Stimulated activated CD8-positive, alpha-beta memory T cell treated with anti-CD3 and anti-CD28 coated beads, Interleukin-15, amount 100 ng/mL, for 4 hours (primary cell): ENCODE measurements at regions not wholly inside any gene's neighbourhood (a gene's known extent, or its start where the extent isn't known, plus 50 kb on each side); places are given as distances from the start of the nearest gene placed in this dataset.
A peak's percentile ranks its signal among the peaks of the same experiment; 100 is the strongest.

Experiments
- DNase-seq, 2 donors: peaks; one replicate each; pipeline ENCODE4 v3.0.0-alpha.2; 2020; ENCODE audit warnings: low read depth in 2 of 2

DNA sequence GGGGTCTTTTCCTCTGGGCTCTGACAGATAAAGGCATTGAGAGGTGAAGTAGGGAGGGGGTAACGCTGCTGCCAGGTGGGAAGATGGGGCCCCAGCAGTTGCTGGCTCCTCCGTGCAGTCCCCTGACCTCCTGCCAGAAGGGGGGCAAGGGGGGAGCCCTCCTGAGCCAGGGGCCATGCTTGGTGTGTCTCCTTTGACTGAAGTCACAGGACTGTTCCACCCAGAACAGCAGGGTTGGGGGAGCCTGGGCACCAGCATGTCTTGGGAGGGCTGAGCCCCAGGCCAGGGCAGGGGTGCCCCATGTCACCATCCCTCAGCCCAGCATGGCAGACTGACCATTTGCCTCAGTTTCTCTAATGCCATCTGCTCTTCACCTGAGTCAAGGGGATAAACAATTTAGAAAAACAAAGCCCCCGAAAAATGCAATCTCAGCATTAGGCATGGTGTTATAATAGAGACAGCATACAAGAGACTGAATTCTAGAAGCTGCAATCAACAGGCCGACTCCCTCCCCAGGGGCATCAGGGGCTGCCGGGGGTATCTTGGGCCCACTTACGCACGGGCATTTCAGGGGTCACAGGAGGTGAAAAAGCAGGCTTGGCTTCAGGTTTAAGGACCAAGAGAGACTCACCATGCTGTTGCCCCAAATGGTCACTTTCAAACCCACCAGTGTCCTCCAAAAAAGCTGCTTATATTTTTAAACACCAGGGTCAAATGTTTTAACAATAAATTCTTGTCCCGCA, 108.6 kb upstream of the GPR26 start:
- no peak for DNase-seq

DNA sequence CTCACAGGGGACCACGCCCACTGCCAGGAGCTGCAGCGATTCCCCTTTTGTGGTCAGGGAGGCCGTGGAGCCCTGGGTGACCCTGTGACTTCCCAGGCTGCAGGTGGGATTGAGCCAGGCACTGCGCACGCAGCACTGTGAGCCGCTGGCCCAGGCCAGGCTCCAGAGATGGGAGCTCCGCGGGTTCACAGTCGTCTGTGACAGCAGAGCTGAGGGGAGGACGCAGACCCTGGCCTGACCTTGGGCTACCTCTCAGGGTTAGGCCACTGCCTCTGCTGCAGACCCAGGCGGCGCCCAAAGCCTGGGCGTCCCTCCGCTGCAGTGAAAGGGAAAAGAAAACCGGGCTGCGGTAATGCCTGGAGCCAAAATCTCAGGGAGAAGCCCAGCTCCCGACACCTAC, 107.5 kb upstream of the GPR26 start:
- no peak for DNase-seq

DNA sequence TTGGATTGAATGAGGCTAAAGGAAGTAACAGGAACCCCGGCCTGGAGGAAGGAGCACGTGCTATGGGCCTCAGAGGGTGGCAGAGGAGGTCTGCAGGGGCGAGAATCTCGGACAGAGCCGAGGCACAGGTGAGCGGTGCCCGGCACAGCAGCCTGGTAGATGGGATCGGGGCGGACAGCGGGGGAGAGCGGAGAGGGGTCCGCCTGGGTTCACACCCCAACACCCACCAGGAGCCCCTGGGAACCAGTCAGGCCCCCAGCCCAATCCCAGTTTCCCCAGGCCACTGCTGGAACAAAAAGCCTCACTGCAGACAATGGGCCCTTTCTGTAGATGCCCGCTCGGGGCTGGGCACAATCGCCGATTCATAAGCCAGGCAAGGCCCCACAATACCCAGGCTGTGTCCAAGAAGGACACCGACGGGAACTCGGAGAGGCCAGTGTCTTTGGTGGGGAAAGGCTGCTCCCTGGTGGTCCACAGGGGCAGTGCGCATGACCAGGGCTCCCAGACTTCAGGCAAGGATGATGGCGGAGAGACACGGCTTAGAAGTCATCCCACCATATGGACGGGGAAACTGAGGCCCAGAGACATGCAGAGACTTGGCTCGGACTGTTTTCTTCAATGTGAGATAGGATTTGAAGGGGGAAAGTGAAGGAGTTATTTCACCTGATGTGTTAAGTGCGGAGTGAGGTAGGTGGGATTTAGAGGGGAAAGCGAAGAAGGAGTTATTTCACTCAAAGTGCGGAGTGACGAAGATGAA, 106.9 kb upstream of the GPR26 start:
- DNase-seq = peak; percentile 9 to 19

DNA sequence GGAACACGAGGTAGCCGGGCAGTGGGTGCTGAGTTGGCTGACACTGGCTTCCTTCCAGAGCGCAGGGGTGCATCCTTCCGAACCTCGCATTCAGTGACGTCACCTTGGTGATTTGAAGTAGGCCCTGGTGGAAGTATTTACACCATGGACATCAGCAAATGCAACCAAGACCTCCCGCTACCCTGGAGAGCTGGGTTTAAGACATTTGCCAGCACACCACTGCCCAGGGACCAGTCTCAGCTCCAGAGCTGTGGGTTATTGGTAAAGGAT, 106.4 kb upstream of the GPR26 start:
- DNase-seq = no peak

DNA sequence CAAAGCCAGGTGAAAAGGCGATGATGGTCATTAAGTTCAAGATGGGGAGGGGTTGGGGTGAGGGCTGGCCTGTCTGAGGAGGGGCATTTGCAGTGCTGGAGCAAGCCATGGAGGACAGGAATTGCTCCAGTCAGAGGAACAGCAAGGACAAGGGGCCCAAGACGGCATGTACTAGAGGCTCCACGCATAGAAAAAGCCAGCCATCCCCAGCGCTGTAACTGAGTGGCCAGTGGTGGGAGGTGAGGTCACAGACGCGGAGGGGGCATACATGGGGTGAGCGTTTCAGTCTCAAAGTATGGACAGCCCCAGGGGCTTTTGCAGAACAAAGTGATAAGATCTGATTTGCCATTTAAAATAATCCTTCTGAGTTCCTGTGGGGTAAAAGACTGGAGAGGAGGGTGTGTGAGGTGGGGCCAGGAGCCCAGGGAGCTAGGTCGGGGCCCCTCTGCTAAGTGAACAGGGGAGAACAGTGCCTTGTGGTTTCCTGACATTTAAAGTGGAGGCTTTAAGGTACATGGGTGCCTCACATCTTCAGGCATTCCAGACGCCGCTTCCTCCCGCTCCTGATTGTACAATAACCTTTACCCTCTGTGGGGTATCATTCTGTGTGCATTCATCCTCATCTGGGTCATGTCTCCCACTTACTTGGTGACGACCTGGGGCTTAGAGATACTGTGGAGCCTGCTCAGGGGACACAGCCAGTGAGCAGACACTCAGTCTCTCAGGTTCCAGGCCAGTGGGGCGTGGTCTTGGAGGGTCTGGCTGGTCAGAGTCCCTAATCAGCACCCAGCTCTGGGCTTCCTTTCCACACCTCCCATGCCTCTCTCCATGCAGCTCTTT, 105.6 kb upstream of the GPR26 start:
- DNase-seq = no peak

DNA sequence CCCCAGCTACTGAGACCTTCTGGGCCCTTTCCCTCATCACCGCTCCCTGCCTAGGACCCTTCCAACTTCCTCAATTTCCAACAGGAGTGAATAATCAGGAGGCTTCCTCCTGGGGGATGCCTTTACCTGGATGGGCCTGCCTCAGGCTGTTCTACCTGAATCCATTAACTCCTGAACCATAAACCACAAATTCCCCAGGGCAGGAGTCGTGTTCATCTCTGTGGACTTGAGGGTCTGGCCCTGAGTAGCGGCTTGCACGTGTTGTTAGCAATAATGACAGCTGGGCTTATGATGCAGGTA, 105.1 kb upstream of the GPR26 start:
- no peak for DNase-seq

DNA sequence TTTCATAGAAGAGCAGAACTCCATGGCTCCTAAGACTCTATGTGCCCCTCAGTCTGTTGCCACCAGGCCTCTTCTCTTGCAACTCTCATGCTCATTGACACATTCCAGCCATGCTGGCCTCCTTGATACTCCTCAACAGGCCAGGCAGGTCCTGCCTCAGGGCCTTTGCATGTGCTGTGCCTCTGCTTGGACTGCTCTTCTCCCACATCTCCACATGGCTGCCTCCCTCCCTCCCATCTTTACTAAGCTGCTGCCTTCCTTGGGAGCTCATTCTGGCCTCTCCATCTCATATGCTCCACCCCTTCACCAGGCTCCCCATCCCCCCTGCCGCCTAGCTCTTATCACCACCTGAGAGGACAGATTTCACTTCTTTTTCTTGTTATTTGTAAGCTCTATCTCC, 103.8 kb upstream of the GPR26 start:
- no peak for DNase-seq

DNA sequence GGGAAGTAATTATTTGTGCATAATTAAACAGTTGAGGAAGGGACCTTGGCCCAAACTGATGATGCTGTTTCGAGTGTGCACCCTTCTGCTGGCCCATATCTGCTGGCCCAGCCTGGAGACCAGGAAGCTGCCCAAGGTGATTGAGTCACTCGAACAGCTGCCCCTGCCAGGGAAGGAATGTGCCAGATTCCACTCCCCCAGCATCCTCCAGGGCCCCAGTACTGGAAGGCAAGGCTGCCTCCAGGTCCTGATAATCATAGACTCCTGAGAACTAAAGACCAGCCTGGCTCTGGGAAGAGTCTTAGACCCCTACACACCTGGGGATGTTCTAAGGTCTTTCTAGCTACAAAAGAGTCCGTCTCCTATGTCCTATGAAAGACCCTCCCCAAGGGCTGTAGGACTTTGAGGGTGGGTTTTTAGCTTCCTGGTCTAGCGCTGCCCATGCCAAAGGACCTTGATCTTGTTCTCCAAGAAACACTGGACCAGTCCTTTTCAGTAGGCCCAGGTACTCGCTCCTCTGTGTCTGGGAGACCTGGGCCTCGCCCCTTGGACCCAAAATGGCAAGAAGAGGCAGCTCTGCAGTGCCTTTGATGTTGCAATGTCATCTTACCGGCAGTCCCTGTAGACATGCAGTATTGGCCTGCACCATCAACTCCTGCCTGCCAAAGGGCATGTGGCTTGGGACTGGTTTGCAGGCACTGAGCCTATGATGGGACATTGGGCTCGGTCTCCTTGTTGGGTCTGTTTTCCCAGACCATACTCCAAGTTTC, 103.2 kb upstream of the GPR26 start:
- no peak for DNase-seq

DNA sequence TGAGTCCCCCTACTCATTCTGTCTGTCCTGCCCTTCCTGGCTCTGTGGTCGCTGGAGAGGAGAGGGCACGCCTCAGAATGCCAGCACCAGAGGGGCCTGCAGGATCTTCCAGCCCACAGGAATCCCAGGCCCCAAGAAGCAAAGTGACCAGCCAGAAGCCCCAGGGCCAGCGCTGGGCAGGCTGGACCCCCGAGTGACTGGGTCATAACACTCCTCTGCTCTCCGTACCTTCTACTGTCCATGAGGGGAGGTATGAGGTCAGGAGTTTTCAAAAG, 102.6 kb upstream of the GPR26 start:
- DNase-seq = no peak

DNA sequence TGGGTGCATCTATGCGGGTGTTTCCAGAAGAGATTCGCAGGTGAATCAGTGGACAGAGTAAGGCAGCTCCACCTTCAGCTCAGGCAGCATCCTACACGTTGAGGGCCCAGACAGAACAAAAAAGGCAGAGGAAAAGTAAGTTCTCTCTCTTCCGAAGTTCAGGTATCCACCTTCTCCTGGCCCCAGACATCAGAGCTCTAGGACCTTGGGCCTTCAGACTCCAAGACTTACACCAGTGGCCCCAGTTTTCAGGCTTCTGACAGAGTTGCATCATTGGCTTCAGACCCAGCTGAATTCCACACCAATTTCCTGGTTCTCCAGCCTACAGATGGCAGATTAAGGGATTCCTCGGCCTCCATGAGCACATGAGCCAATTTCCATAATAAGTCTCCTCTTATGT, 102.2 kb upstream of the GPR26 start:
- DNase-seq = no peak

DNA sequence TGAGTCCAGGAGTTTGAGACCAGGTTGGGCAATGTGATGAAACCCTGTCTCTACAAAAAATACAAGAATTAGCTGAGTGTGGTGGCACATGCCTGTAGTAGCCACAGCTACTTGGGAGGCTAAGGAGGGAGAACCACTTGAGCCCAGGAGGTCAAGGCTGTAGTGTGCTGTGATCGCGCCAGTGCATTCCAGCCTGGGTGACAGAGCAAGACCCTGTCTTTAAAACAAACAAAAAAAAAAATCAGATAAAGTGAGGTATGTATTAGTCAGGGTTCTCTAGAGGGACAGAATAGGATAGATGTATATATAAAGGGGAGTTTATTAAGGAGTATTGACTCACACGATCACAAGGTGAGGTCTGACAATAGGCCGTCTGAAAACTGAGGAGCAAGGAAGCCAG, 101.5 kb upstream of the GPR26 start:
- DNase-seq = no peak

DNA sequence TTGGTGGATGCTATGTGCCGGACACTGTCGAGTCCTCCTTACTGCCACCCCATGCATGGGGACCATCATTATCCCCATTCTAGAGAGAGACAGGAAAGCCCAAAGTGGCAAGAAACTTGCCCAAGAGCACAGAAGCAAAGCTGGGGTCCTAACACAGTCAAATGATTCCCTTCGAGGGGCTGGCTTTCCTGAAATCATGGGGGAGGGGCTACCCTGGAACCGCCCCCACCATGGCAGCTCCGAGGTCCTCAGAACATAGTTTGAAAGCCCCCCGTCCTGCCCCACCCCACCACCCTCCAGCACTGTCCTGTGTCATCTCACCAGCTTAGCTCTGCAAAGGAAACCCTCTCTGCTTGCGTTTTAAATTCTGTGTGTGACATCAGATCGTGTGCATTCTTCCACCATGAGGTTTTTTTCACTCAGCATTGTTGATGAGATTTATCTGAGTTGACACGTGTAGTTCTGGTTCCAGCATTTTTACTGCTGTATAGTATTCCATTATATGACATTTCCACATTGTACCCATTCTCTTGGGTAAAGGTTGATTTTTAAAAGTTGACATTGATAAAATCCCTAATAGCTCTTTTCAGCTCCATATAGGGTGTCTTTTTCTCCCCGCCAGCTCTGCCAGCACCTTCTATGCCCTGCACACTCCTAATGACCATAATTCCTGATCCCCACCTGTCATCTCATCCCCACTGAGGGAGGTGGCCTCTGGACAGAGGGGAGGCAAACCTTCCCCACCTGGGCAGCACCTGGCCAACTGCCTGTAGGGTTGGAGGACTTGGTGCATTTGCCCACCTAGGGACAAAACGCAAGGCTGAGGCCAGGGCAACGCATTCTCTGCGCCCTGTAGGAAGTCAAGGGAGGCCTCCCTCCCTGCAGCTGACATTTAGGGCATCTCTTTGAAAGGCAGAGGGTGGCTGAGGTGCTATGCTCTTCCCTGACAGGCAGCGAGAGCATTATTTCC, 100.2 kb upstream of the GPR26 start:
- no peak for DNase-seq

DNA sequence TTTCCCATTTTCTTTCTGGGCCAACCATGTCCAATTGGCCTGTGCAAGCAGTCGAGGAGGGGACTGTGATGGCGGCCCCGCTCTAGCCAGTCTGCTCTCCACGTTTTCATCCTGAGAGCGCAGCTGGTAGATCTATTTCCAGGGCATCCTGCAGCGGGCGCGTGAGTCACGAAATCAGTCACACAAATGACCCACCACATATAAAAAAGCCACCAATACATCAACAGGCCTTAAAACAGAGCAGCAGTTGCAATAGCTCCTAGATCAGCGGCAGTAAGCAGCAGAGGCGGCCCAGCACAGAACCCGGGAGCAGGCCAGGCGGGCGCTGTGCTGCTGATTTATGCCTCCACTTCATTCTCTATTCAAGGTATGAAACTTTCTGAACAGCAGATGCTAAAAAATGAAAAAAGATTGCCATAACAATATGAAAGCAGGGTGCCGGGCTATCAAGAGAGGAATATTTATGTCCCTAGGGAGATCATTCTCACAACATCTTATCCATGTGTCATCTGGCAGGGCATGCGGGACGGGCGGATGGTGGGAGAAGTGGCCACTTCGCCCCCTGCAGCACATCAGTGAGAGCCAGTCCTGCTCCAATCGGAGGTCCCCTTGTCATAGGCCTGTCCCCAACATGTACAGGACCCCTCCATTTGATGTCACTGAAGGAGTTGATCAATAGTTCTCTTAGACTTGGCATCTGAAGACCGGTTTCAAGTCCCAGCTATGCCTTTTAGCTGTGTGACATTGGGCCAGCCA, 98.0 kb upstream of the GPR26 start:
- no peak for DNase-seq

DNA sequence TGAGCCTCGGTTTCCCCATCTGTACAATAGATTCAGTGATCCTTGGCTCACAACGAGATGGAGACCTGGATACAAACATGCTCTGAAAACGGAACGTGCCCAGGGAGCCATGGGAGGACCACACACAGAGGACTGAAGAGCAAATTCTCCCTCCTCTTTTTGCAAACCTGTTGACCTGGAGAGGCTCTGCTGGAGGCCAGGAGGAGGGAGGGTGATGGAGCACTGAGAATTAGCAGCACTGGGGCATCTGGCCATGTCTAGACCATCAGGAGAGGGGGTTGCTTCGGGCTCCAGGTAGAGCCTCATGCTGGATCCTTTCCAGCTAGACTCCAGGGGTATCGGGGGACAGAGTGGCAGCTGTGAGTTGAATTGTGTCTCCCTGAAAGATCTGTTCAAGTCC, 97.4 kb upstream of the GPR26 start:
- DNase-seq = no peak

DNA sequence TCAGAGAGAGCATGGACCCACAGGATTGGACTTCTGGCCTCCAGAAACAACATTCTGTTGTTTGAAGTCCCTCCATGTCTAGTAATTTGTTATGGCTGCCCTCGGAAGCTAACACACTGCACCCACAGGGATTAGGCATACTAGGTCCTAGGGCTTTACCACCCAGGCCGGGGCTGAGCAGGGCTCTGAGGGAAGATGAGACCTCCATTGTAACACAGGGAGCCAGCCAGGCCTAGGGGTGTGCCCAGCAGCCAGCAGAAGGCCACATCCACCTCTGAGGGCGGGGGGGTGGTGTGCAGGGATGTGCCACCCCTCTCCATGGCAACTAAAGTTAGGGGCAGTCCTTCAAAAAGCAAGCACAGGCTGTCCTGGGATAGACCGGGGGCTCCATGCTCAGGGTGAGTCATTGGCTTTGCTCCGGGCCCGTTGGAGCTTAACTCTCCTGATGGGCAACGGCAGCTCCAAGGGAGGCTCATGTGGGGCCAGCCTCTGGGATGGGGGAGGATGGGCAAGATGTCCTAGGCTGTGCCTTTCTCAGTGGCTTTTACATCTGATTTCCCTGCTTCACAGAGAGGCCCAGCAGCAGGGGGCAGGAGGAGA, 96.6 kb upstream of the GPR26 start:
- DNase-seq = no peak

DNA sequence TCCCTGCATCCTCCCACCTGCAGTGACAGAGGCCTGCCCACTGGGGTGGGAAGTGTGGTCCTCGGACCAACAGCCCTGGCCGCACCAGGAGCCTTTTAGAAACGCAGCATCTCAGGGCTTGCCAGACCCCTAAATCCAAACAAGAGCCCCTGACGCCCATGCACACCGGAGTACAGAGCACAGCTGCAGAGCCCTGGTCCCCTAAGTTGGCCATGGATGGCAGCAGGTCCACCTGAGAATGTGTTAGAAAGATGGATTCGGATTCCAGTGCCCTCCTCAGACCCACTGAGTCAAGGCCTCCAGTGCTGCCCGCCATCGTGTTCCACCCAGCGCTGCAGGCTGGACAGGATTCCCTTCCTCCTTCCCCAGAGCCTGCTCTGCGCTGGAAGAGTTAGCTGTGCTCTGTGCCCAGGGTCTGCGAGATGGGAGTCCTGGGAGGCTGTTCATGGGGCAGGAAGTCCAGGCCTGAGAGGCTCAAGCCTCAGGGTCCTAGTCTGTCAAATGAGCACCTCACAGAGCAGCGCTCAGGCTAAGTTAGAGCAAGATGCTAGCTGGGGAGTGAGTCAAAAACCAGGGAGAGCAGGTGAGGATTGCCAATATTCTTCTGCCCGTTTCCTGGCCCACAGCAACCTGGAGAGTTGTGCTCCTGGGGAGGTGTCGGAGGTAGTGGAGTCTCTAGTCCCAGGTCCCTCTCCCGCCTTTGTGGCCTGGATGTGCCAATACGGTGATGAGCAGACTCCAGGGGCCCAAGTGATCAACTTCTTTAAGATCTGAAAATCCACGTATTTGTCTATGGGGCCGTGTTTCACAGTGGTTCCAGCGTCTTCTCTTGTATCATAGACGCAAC, 95.9 kb upstream of the GPR26 start:
- DNase-seq = no peak

DNA sequence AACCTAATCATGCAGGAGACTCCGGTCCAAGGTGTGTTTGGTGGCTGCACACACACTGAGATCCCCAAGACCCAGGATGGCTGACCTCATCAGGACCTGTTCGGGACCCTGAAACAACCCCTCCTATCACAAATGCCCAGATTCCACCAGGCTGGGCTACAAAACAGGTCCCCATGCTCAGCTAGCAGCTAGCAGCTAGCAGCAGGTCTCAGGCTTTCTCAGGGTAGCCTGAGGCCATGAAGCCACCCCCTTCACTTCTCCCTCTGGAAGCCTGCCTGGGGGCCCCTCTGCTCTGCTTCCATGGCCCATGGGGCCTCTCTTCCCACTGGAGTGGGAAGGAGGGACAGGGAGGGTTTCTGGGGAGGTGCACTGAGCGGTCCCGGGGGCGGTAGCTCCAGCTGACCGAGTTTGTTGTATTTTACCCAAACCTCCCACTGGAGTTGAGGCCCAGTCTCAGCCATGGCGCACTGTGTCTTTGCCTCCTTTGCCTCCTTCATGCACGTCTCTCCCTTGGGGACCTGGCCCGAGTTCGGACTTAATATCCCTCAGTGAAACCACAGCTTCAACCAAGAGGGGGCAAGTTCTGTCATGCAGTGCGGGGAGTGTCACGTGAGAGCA, 95.1 kb upstream of the GPR26 start:
- no peak for DNase-seq

DNA sequence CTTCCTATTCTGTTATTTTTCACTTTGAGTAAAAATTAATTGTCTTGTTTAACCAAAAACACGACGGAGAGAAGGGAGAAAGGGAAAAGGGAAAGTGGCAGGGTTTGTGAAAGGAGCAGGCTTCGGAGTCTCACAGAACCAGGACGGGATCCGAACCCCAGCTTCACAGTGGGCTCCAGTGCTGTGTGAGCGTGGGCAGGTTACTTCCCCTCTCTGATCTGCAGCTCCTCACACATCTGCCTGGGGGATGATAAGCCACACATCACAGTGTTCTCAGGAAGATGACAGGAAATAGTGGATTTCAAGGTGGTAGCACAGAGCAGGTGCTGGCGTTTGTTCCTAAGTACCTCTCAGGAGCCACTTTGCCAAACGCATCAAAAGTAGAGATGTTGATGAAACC, 94.2 kb upstream of the GPR26 start:
- DNase-seq = no peak
